Heart left ventricle (tissue), 13 donors: ENCODE measurements at regions not wholly inside any gene's neighbourhood (a gene's known extent, or its start where the extent isn't known, plus 50 kb on each side); places are given as distances from the start of the nearest gene placed in this dataset.

ENCODE experiments used
- POLR2A ChIP-seq, 2 donors: fragments of 450-650 bp; IDR thresholded peaks; one replicate each; pipeline ENCODE4 v1.6.1; 2017; ENCODE audit warnings: antibody characterized with exemption in 2 of 2, mild to moderate bottlenecking in 2 of 2, moderate library complexity in 2 of 2
- TF ChIP-seq, protein P1 (sequence below), 12 donors: fragments of 200-600 bp; sonication (generic) in 4 of 12; IDR thresholded peaks; one replicate each; pipeline versions ENCODE4 v1.5.0 to v1.8.0; 2018 to 2022; ENCODE audit warnings: antibody characterized with exemption in 12 of 12, mild to moderate bottlenecking in 5 of 12
- donor health status: ischemic (EF 13 %, LVEDD 7.1; RV severe dilation, severe dysfunction).
- donor health status: DM: no; HTN: yes; CAD: no.
- donor health status: DM: no; HTN: no; CAD: no.
- donor health status: ischemic (EF 25% LVEDD 6.9; RV normal size, moderate dysfunction).
- donor health status: ischemic (EF 25% LVEDD 5.7; RV mildly dilated, moderate dysfunction).
- donor health status: ischemic (EF 35%, LVEDD 5.7; RV mildly dilated, moderate dysfunction).
- donor health status: nonischemic (EF 11% LVEDD 7.7; RV severe dilation, severe dysfunction).
- donor health status: DM: yes; HTN: yes; CAD: no.
- donor health status: PGD.
- donor health status: ischemic (EF 29% LVEDD 5.4; RV normal size, mild dysfunction).
- donor health status: nonischemic (EF 23%, LVEDD 6.1; RV moderate dilation, normal function).

DNA sequence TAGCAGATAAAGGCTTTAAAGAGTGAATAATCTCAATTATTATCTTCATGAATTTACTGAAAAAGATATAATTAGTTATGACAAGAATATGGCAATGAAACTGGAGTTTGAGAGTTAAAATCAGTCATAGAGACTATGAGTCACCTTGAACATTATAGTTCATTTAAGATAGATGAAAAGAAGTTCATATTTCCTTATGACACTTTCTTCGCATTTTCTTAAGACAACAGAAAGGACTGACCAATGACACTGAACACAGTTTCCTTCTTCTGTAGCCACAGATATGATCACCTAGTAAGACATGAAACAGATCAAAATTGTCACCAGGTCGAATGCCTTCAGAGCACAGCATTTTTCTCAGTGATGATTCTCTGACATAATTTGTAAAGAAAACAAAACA is 202.1 kb downstream of the KLF12 start:
- TF ChIP-seq, protein P1, sequence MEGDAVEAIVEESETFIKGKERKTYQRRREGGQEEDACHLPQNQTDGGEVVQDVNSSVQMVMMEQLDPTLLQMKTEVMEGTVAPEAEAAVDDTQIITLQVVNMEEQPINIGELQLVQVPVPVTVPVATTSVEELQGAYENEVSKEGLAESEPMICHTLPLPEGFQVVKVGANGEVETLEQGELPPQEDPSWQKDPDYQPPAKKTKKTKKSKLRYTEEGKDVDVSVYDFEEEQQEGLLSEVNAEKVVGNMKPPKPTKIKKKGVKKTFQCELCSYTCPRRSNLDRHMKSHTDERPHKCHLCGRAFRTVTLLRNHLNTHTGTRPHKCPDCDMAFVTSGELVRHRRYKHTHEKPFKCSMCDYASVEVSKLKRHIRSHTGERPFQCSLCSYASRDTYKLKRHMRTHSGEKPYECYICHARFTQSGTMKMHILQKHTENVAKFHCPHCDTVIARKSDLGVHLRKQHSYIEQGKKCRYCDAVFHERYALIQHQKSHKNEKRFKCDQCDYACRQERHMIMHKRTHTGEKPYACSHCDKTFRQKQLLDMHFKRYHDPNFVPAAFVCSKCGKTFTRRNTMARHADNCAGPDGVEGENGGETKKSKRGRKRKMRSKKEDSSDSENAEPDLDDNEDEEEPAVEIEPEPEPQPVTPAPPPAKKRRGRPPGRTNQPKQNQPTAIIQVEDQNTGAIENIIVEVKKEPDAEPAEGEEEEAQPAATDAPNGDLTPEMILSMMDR (IDR thresholded peaks at IDR 0.05), result no peak
- TF ChIP-seq POLR2A (IDR thresholded peaks at IDR 0.05), result no peak
